H9 (cell line): ENCODE measurements at regions not wholly inside any gene's neighbourhood (a gene's known extent, or its start where the extent isn't known, plus 50 kb on each side); places are given as distances from the start of the nearest gene placed in this dataset.

Experiments used
- DNase-seq: peaks from one replicate; pipeline ENCODE4 v3.0.0-alpha.2; 2017
- H2AFZ ChIP-seq: one replicate; pipeline ENCODE4 v1.6.1; 2013; ENCODE audit warnings: mild to moderate bottlenecking, low read length, control low read depth, moderate library complexity
- H2AK5ac ChIP-seq: 2 replicates; pipeline ENCODE4 v1.6.1; 2013; ENCODE audit warnings: low read length, control low read depth, mixed read lengths; ENCODE audit not compliant: insufficient read length
- H2BK120ac ChIP-seq: one replicate; pipeline ENCODE4 v1.6.1; 2013; ENCODE audit warnings: low read depth, mild to moderate bottlenecking, low read length, control low read depth, inconsistent platforms; ENCODE audit not compliant: poor library complexity, severe bottlenecking
- H2BK12ac ChIP-seq: 2 replicates; pipeline ENCODE4 v1.6.1; 2013; ENCODE audit warnings: low read length, control low read depth, mixed read lengths, low read depth; ENCODE audit not compliant: insufficient read length
- H2BK15ac ChIP-seq: 2 replicates; pipeline ENCODE4 v1.6.1; 2013; ENCODE audit warnings: low read depth, low read length, control low read depth
- H2BK20ac ChIP-seq: one replicate; pipeline ENCODE4 v1.6.1; 2013; ENCODE audit warnings: low read depth, mild to moderate bottlenecking, low read length, control low read depth, inconsistent platforms; ENCODE audit not compliant: poor library complexity, severe bottlenecking
- H2BK5ac ChIP-seq: 2 replicates; pipeline ENCODE4 v1.6.1; 2013; ENCODE audit warnings: low read length, control low read depth, mixed read lengths; ENCODE audit not compliant: insufficient read length
- H3K14ac ChIP-seq: 2 replicates; pipeline ENCODE4 v1.6.1; 2013; ENCODE audit warnings: low read length, control low read depth; ENCODE audit not compliant: insufficient read depth
- H3K18ac ChIP-seq: 2 replicates; pipeline ENCODE4 v1.6.1; 2013; ENCODE audit warnings: low read depth, mild to moderate bottlenecking, mixed read lengths, low read length, control low read depth; ENCODE audit not compliant: insufficient read length
- H3K23ac ChIP-seq: 2 replicates; pipeline ENCODE4 v1.6.1; 2013; ENCODE audit warnings: low read length, control low read depth, mixed read lengths, low read depth; ENCODE audit not compliant: insufficient read length
- H3K23me2 ChIP-seq: 2 replicates; pipeline ENCODE4 v1.6.1; 2013; ENCODE audit warnings: low read depth, mild to moderate bottlenecking, mixed read lengths, low read length, control low read depth; ENCODE audit not compliant: insufficient read length, poor library complexity, severe bottlenecking
- H3K27ac ChIP-seq: 2 replicates; pipeline ENCODE4 v1.5.1; 2013; ENCODE audit warnings: low read length, control low read depth, mixed read lengths, low read depth; ENCODE audit not compliant: insufficient read length
- H3K27me3 ChIP-seq: 2 replicates; pipeline ENCODE4 v1.6.1; 2013; ENCODE audit warnings: low read length, control low read depth, inconsistent platforms; ENCODE audit not compliant: insufficient read depth
- H3K4ac ChIP-seq: 2 replicates; pipeline ENCODE4 v1.6.1; 2013; ENCODE audit warnings: low read depth, mild to moderate bottlenecking, control low read depth, inconsistent platforms, low read length, moderate library complexity
- H3K4me1 ChIP-seq: 2 replicates; pipeline ENCODE4 v1.6.1; 2013; ENCODE audit warnings: low read length, control low read depth, inconsistent platforms; ENCODE audit not compliant: insufficient read depth
- H3K4me2 ChIP-seq: 2 replicates; pipeline ENCODE4 v1.6.1; 2013; ENCODE audit warnings: low read length, control low read depth, mixed read lengths; ENCODE audit not compliant: insufficient read length, insufficient read depth
- H3K56ac ChIP-seq: 2 replicates; pipeline ENCODE4 v1.6.1; 2013; ENCODE audit warnings: low read depth, mild to moderate bottlenecking, mixed read lengths, low read length, control low read depth; ENCODE audit not compliant: insufficient read length
- H3K79me1 ChIP-seq: 2 replicates; pipeline ENCODE4 v1.6.1; 2013; ENCODE audit warnings: low read depth, mild to moderate bottlenecking, moderate library complexity, low read length, control low read depth, inconsistent platforms; ENCODE audit not compliant: insufficient read depth, poor library complexity, severe bottlenecking
- H3K79me2 ChIP-seq: 2 replicates; pipeline ENCODE4 v1.6.1; 2013; ENCODE audit warnings: low read length, control low read depth, inconsistent platforms; ENCODE audit not compliant: insufficient read depth
- H3K9ac ChIP-seq: 2 replicates; pipeline ENCODE4 v1.6.1; 2013; ENCODE audit warnings: low read length, control low read depth, mixed read lengths; ENCODE audit not compliant: insufficient read length; ENCODE audit errors: extremely low read depth
- H3K9me3 ChIP-seq: one replicate; pipeline ENCODE4 v1.6.1; 2013; ENCODE audit warnings: low read depth, low read length, inconsistent platforms; ENCODE audit not compliant: control insufficient read depth
- H3T11ph ChIP-seq: one replicate; pipeline ENCODE4 v1.6.1; 2013; ENCODE audit warnings: mild to moderate bottlenecking, low read length, control low read depth, inconsistent platforms
- H4K20me1 ChIP-seq: one replicate; pipeline ENCODE4 v1.6.1; 2013; ENCODE audit not compliant: control insufficient read depth, insufficient read length, insufficient read depth
- H4K5ac ChIP-seq: 2 replicates; pipeline ENCODE4 v1.6.1; 2013; ENCODE audit warnings: low read depth, mild to moderate bottlenecking, mixed read lengths, low read length, control low read depth; ENCODE audit not compliant: insufficient read length
- H4K8ac ChIP-seq: replicated peaks from 2 replicates; pipeline ENCODE4 v1.6.1; 2013; ENCODE audit warnings: low read length, control low read depth, mixed read lengths, low read depth; ENCODE audit not compliant: insufficient read length
- H4K91ac ChIP-seq: 2 replicates; pipeline ENCODE4 v1.6.1; 2013; ENCODE audit warnings: low read depth, mild to moderate bottlenecking, moderate library complexity, mixed read lengths, low read length, control low read depth; ENCODE audit not compliant: insufficient read length
- H3K27ac Mint-ChIP-seq, 3 experiments: 2 replicates in 2 of 3; 3 replicates in 1 of 3; pipeline ENCODE4 v1.8.0; 2020 to 2021; ENCODE audit warnings: mixed read lengths in 3 of 3, mild to moderate bottlenecking in 1 of 3, moderate library complexity in 1 of 3
- H3K27me3 Mint-ChIP-seq: 2 replicates; pipeline ENCODE4 v1.8.0; 2021; ENCODE audit warnings: low read depth, mild to moderate bottlenecking, moderate library complexity, mixed read lengths
- H3K36me3 Mint-ChIP-seq, 3 experiments: 2 replicates in 2 of 3; 3 replicates in 1 of 3; pipeline ENCODE4 v1.8.0; 2020 to 2021; ENCODE audit warnings: low read depth in 3 of 3, mixed read lengths in 3 of 3; ENCODE audit not compliant: insufficient read depth in 1 of 3
- H3K4me1 Mint-ChIP-seq, 2 experiments: 2 replicates each; pipeline ENCODE4 v1.8.0; 2020; ENCODE audit warnings: mixed read lengths in 2 of 2
- H3K4me3 Mint-ChIP-seq, 2 experiments: 2 replicates in 1 of 2; 3 replicates in 1 of 2; pipeline ENCODE4 v1.8.0; 2020 to 2021; ENCODE audit warnings: mild to moderate bottlenecking in 2 of 2, mixed read lengths in 2 of 2, moderate library complexity in 1 of 2
- H3K9me3 Mint-ChIP-seq, 2 experiments: 2 replicates in 1 of 2; 3 replicates in 1 of 2; pipeline ENCODE4 v1.8.0; 2020; ENCODE audit warnings: mild to moderate bottlenecking in 2 of 2, mixed read lengths in 2 of 2, moderate library complexity in 1 of 2
- CTCF ChIP-seq: fragments of 200-600 bp; sonication (generic); conservative IDR thresholded peaks from 3 replicates; pipeline ENCODE4 v1.8.0; 2021; ENCODE audit warnings: antibody characterized with exemption, mild to moderate bottlenecking
- WGBS: extraction: QIAGEN DNeasy Blood & Tissue Kit; methylation state at CpG from one replicate; pipeline ENCODE4 v1.1.7; 2013; ENCODE audit warnings: missing lambda C conversion rate, low lambda C conversion rate, mixed read lengths; ENCODE audit not compliant: insufficient read length; ENCODE audit errors: extremely low coverage; 5-methylcytosine and 5-hydroxymethylcytosine counted together

GRCh38 chr5:92808474-92808873 is 772.5 kb downstream of the NR2F1-AS1 start:
- H2BK15ac ChIP-seq, result no peak overlapping the region
- H2AK5ac ChIP-seq, result no peak overlapping the region
- no peak overlapping the region for H2BK5ac ChIP-seq
- TF ChIP-seq CTCF, result no peak
- H3K4ac ChIP-seq, result no peak overlapping the region
- no peaks in the 10 kb centered on the region for H3K4me1 ChIP-seq
- no peaks in the 10 kb centered on the region for H3K9me3 ChIP-seq
- no peak overlapping the region for H3K27ac Mint-ChIP-seq
- no peak overlapping the region for H2BK12ac ChIP-seq
- no peaks in the 10 kb centered on the region for H3K27me3 ChIP-seq
- no peak overlapping the region for H3K23ac ChIP-seq
- H4K91ac ChIP-seq, result no peak overlapping the region
- H2AFZ ChIP-seq, result no peak overlapping the region
- no peaks in the 10 kb centered on the region for H3K23me2 ChIP-seq
- H2BK20ac ChIP-seq, result no peak overlapping the region
- H4K8ac ChIP-seq, result no peak overlapping the region
- no peak overlapping the region for H3K56ac ChIP-seq
- no peak overlapping the region for H3K27ac ChIP-seq
- H3K9ac ChIP-seq, result no peak overlapping the region
- H3K4me3 Mint-ChIP-seq, result no peak overlapping the region
- peaks cover 0 to 2% of the 10 kb centered on the region in 2 experiments; a peak in 1 of 4 replicates for H3K4me1 Mint-ChIP-seq
- H3K27me3 Mint-ChIP-seq, result no peaks in the 10 kb centered on the region
- no peak overlapping the region for H3K18ac ChIP-seq
- H4K5ac ChIP-seq, result no peak overlapping the region
- H2BK120ac ChIP-seq, result no peak overlapping the region
- WGBS, result no CpG with 5 or more reads among the region's 1 CpG
- H3T11ph ChIP-seq, result no peak overlapping the region
- H3K4me2 ChIP-seq, result no peak overlapping the region
- no peaks in the 10 kb centered on the region for H3K36me3 Mint-ChIP-seq
- H3K79me1 ChIP-seq, result no peaks in the 10 kb centered on the region
- no peaks in the 10 kb centered on the region for H3K9me3 Mint-ChIP-seq
- no peaks in the 10 kb centered on the region for H4K20me1 ChIP-seq
- no peaks in the 10 kb centered on the region for H3K79me2 ChIP-seq
- H3K14ac ChIP-seq, result no peak overlapping the region
- no peak for DNase-seq
